ENCODE measurements at regions not wholly inside any gene's neighbourhood (a gene's known extent, or its start where the extent isn't known, plus 50 kb on each side); places are given as distances from the start of the nearest gene placed in this dataset.

DNA sequence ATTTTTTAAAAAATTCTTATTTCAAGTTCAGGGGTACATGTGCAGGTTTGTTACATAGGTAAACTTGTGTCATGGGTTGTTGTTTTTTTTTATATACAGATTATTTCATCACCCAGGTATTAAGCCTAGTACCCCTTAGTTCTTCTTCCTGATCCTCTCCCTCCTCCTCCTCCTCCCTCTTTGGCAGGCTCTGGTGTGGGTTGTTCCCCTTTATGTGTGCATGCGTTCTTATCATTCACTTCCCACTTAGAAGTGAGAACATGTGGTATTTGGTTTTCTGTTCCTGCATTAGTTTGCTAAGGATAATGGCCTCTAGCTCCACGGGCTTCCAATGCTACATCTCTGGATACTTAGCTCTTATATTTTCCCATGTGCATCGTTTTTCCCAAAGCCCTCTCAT lies 404.4 kb downstream of the HAPSTR1 start:
- no peaks in the 10 kb centered on the region for H3K9me3 ChIP-seq (replicated peaks; ENCODE audit: control insufficient read depth, insufficient read depth, low read depth, low read length)
- no peaks in the 10 kb centered on the region for H3K36me3 ChIP-seq (ENCODE audit: control insufficient read depth, insufficient read depth, low read length)
- ATAC-seq (no peak), DNase-seq (ENCODE audit: extremely low read depth in 1 of 4, low spot score in 3 of 4) (no peak), FAIRE-seq (no peak)
- no peak overlapping the region for H3K27ac ChIP-seq (ENCODE audit: extremely low read depth, low read depth, low read length)
- no peak overlapping the region for H2AFZ ChIP-seq (ENCODE audit: low read depth, low read length)
- H3K79me2 ChIP-seq (ENCODE audit: control insufficient read depth, insufficient read depth, low read length) = no peaks in the 10 kb centered on the region
- no TSS peak for BruUV-seq (replicated peaks)
- no peaks in the 10 kb centered on the region for H3K4me1 ChIP-seq (replicated peaks in 1 of 2; ENCODE audit: control insufficient read depth in 2 of 2, insufficient read depth in 2 of 2, low read length in 2 of 2)
- no peak overlapping the region for H3K9ac ChIP-seq (ENCODE audit: insufficient read depth in 1 of 2, low read depth in 2 of 2, low read length in 2 of 2)
- no peak overlapping the region for H3K4me2 ChIP-seq (ENCODE audit: insufficient read depth, low read length)
- ChIA-PET CTCF (ENCODE audit: low intra/inter-chr PET ratio) (no interaction called here), POLR2A (no interaction called here)
- in situ Hi-C loops (cut with MboI) (no loop called here), intact Hi-C loops (cut with micrococcal nuclease) (no loop called here)
- WGBS (ENCODE audit: insufficient coverage, low coverage, missing lambda C conversion rate) = 0% methylated on average over 3 of the region's 3 CpGs
- no peaks in the 10 kb centered on the region for H3K9me1 ChIP-seq (ENCODE audit: control insufficient read depth, insufficient read depth, low read length)
- no peak overlapping the region for H3K4me3 ChIP-seq
- H4K20me1 ChIP-seq (replicated peaks; ENCODE audit: control insufficient read depth, insufficient read depth, low read length) = no peaks in the 10 kb centered on the region
- no peaks in the 10 kb centered on the region for H3K27me3 ChIP-seq (ENCODE audit: control insufficient read depth in 2 of 2, insufficient read depth in 2 of 2, low read length in 2 of 2)
- TF ChIP-seq, protein P1, sequence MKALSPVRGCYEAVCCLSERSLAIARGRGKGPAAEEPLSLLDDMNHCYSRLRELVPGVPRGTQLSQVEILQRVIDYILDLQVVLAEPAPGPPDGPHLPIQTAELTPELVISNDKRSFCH (CRISPR knock-in tag; IDR thresholded peaks at IDR 0.05) = no peak
- TF ChIP-seq, protein P1 (tag; IDR thresholded peaks at IDR 0.05) = no peak
- TF ChIP-seq FOXJ3 (CRISPR knock-in tag; IDR thresholded peaks at IDR 0.05) (no peak), SNRNP70 (optimal IDR thresholded peaks at IDR 0.05; ENCODE audit: low read depth, low read length) (no peak), ZNF140 (CRISPR knock-in tag; IDR thresholded peaks at IDR 0.05) (no peak), JUN (IDR thresholded peaks at IDR 0.05; ENCODE audit: borderline replicate concordance, low read depth, low read length) (no peak), JUN (CRISPR knock-in tag; IDR thresholded peaks at IDR 0.05; ENCODE audit: borderline replicate concordance) (no peak), SP2 (IDR thresholded peaks at IDR 0.05; ENCODE audit: extremely low read depth, low read depth, low read length, poor library complexity, severe bottlenecking) (no peak), HSF4 (CRISPR knock-in tag; IDR thresholded peaks at IDR 0.05; ENCODE audit: borderline replicate concordance) (no peak), RBM34 (IDR thresholded peaks at IDR 0.05; ENCODE audit: borderline replicate concordance, insufficient read depth, low read length) (no peak), POLR2AphosphoS5 (IDR thresholded peaks at IDR 0.05; ENCODE audit: control insufficient read depth, insufficient read depth, low read depth, low read length) (no peak), ZNF175 (CRISPR knock-in tag; IDR thresholded peaks at IDR 0.05; ENCODE audit: low read depth) (no peak), MYBL2 (IDR thresholded peaks at IDR 0.05; ENCODE audit: low read depth) (no peak), MYBL2 (CRISPR knock-in tag; IDR thresholded peaks at IDR 0.05; ENCODE audit: borderline replicate concordance) (no peak)
- TF ChIP-seq, protein P2, sequence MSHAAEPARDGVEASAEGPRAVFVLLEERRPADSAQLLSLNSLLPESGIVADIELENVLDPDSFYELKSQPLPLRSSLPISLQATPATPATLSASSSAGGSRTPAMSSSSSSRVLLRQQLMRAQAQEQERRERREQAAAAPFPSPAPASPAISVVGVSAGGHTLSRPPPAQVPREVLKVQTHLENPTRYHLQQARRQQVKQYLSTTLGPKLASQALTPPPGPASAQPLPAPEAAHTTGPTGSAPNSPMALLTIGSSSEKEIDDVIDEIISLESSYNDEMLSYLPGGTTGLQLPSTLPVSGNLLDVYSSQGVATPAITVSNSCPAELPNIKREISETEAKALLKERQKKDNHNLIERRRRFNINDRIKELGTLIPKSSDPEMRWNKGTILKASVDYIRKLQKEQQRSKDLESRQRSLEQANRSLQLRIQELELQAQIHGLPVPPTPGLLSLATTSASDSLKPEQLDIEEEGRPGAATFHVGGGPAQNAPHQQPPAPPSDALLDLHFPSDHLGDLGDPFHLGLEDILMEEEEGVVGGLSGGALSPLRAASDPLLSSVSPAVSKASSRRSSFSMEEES (CRISPR knock-in tag; IDR thresholded peaks at IDR 0.05) = no peak
- TF ChIP-seq, protein P3, sequence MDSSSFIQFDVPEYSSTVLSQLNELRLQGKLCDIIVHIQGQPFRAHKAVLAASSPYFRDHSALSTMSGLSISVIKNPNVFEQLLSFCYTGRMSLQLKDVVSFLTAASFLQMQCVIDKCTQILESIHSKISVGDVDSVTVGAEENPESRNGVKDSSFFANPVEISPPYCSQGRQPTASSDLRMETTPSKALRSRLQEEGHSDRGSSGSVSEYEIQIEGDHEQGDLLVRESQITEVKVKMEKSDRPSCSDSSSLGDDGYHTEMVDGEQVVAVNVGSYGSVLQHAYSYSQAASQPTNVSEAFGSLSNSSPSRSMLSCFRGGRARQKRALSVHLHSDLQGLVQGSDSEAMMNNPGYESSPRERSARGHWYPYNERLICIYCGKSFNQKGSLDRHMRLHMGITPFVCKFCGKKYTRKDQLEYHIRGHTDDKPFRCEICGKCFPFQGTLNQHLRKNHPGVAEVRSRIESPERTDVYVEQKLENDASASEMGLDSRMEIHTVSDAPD (CRISPR knock-in tag; IDR thresholded peaks at IDR 0.05) = no peak
- TF ChIP-seq, protein P4, sequence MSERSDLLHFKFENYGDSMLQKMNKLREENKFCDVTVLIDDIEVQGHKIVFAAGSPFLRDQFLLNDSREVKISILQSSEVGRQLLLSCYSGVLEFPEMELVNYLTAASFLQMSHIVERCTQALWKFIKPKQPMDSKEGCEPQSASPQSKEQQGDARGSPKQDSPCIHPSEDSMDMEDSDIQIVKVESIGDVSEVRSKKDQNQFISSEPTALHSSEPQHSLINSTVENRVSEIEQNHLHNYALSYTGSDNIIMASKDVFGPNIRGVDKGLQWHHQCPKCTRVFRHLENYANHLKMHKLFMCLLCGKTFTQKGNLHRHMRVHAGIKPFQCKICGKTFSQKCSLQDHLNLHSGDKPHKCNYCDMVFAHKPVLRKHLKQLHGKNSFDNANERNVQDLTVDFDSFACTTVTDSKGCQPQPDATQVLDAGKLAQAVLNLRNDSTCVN (CRISPR knock-in tag; IDR thresholded peaks at IDR 0.05) = no peak
